DMS 273 (cell line): ENCODE measurements at regions not wholly inside any gene's neighbourhood (a gene's known extent, or its start where the extent isn't known, plus 50 kb on each side); places are given as distances from the start of the nearest gene placed in this dataset.
A peak's percentile ranks its signal among the peaks of the same experiment; 100 is the strongest.

ENCODE experiments used
- DNase-seq: peaks from one replicate; lab custom pipeline; 2025; ENCODE audit not compliant: unreplicated experiment; lab: John Stamatoyannopoulos, UW

DNA sequence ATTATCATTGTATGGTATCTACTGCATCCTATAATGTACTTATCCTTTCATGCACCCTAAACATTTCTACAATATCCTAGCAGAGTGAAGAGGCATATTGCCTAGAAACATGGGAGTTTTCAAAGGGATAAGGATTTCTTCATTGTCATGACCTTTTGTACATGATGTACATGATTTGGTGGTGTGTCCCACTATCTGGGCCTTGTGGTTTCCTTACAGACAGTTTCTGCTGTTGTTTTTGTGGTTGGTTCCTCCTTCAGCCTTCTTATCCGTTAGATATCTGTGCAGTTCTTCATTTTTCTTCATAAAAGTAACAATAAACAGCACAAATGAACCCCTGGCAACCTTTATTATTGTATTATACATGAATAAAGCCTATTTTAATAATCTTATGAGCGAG is 70.4 kb upstream of the BACH1 start:
- no peak for DNase-seq

DNA sequence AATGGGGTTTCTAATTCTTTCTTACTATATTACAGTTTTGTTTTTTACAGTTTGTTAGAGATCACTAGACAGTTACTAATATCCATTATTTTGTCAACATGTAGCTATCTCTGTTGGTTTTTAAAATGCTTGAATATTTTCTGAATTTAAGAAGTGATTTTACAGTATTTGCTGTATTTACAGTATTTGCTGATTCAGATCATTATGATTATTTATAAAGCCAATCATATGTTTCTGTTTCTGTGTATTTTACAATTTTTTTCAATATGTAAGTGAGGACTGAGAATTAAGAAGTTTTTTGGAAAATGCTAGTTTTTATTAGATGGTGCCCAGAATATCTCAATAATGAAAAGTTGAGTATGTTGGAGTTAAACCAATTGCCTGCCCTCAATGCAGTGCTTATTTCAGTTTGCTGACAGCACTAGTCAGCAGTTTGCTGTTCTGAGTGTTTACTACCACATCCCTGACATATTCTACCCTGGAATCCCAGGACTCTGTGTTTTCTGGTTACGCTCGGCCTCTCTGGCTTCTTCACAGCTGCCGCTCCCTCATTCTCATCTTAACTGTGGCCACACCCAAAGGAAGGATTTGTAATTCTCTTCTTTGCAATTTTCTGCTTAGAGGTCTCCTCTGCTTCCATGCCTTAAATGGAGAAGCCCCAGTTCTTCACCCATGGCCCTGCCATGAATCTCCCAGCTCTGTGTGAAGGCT is 68.0 kb upstream of the BACH1 start:
- no peak for DNase-seq

DNA sequence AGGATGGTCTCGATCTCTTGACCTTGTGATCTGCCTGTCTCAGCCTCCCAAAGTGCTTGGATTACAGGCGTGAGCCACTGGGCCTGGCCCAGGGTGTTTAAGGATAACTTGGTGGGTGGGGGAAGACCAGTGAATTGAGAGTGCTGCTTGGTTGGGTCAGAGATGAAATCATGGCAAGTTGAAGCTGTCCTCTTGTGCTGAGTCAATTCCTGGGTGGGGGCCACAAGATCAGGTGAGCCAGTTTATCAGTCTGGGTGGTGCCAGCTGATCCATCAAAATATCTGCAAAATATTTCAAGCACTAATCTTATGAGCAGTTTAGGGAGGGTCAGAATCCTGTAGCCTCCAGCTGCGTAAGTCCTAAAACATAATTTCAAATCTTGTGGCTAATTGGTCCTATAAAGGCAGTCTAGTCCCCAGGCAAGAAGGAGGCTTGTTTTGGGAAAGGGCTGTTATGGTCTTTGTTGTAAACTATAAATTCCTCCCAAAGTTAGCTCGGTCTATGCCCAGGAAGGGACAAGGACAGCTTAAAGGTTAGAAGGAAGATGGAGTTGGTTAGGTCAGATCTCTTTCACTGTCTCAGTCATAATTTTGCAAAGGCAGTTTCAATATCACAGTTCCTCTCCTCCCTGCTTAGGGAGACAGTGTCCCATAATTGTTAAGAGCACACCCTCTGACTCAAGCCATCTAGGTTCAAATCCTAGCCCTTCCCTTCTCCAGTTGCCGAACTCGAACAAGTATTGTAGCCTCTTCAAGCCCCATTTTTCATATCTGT is 66.8 kb upstream of the BACH1 start:
- no peak for DNase-seq

DNA sequence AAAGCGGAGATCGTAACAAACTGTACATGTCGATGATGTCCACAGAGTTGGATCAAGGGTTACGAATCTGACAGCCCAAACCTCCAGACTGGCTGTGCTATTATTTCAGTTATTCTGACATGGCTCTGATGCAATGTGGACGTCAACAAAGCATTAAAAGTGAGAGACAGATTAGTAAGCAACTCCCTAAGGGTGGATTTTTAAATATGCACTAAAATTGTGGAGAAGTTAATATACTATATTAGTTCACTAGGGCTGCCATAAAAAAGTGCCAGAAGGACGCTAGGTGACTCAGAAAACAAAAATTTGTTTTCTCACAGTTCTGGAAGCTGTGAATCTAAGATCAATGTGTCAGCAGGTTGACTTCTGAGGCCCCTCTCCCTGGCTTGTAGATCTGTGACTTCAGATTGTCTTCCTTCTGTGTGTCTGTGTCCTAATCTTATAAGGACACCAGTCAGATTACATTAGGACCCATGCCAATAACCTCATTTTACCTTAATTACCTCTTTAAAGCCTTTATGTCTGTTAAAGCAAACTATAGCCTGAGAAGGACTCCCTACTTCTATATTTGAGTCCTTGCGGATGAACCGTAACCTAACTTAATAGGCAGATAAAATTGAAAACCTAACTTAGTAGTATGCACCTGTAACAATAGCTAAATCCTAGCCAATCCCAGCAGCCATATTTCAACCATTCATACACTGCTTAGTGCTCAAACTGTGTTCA is 66.0 kb upstream of the BACH1 start:
- DNase-seq, result no peak

DNA sequence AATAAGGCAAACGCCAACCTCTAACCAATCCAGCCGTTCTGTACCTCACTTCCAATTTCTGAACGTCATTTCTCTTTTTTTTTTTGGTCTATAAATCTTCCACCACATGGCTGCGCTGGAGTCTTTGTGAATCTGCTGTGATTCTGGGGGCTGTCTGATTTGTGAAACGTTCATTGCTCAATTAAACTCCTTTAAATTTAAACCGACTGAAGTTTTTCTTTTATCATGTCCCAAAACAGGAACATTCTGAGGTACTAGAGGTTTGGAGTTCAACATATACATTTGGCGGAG is 65.5 kb upstream of the BACH1 start:
- DNase-seq, result peak; percentile 22

DNA sequence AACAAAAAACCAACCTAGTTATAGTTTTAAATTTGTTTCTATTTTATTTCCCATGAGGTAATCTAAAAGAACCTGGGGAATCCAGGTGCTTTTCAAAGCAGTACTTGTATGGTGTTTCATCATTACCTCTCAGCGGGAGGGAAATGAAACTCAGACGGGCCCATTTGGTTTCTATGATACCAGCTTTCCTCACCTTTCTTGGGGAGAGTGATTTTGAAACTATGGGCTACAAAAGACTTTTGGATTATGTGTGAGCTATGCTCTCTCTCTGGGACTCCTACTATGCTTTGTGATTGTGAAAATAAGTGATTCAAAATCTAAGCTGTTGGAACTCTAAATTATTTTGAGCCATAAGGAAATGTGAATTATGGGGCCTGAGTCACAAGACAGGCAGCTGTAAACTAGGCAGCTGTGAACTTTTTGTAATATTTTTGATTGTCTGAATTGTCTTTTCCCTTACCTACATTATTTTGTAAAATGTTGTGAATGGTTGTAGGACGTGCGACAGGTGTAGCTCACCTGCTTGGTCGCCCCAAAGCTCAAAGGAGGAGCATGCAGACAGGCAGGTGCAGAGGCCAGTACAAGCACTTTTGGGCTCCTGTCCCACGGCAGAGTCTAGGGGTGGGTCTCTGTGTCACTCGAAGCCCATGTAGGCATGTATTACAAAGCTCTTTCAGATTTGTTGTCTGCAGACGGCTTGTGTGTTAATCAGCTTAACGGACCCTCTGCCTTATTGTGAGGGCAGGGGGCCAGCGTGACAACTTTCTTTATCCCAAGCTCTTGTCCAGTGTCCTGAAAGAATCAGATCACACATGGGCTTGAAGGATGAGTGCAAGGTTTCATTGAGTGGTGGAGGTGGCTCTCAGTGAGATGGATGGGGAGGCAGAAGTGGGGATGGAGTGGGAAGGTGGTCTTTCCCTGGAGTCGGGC is 64.8 kb upstream of the BACH1 start:
- no peak for DNase-seq

DNA sequence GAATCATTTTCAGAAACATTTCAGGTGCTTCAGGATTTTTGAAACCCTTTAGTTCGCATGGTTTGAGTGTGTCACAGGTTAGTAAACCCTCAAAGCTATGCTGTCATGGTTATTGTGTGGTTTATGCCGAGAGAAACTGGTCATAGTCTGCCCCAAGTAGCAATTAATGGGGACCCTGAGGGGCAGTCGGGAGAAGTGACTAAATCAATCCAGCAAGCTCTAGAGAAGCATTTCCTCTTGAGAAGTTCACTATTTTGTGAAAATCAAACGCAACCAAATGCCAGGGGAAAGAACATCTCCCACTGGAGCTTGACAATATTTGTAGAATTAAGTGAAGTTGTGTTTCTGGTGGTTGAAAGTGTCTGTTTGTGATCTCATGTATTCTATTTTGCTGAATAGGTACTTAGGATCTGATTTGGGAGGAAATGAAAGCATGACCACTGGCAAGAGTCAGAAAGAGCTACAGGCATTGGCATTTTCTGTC is 63.0 kb upstream of the BACH1 start:
- DNase-seq, result no peak

DNA sequence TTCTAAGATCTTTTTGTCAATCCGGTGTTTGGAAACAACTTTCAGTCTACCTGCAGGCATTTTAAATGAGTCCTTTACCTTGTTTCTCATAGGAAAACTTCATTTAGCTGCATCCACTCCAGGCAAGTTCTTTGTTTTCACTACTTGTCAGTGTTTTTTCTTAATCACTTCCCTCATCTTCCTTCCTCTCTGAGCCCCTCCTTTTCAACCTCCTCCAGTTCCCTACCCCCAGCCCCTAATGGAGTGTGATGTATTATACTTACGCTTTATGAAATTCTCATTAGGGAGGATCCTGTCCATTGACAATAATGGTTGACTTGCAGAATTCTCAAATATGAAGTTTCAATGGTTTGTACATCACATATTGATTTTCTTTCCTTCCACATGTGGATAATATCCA is 62.5 kb upstream of the BACH1 start:
- DNase-seq, result no peak

DNA sequence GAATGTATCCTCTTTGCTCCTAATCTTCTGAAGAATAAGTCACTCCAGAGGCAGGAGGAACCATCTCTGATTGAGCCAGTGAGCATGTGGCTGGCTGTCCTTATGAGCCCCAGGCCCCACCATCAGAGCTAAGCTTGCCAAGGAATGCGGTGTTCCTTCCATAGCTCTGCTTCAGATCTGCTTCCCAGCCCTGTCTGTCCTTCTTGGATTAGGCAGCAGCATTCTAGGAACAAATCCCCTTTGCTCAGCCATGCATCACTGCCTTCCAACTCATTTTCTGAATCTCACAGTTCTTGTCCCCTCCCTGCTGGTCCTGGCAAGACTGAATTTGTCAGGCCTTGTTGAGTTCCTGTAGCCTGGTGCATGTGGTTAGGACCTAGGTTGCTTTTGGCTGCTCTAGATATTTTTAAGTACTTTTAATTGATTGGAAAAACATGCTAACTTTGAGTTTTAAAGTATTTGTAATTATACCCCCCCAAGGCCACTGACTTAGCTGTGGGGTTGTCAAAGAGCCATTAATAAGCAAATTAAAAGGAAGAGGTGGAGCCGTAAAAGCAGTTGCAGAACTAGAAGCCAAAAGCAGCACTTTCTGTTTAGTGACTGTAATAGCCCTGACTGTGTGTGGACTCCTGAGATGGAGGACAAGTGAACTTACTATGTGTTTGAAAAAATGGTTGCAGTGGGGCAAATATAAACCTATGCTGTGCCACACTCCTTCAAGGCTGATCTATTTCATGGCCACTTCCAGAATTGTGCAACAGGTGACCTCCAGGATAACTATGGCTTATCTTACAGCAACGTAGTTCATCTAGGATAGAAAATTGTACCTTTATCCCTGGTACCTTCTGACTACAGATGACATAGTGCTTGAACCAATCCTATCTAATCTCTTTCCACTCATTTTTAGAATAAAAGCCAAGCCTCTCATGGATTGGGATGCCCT is 61.3 kb upstream of the BACH1 start:
- DNase-seq, result no peak

DNA sequence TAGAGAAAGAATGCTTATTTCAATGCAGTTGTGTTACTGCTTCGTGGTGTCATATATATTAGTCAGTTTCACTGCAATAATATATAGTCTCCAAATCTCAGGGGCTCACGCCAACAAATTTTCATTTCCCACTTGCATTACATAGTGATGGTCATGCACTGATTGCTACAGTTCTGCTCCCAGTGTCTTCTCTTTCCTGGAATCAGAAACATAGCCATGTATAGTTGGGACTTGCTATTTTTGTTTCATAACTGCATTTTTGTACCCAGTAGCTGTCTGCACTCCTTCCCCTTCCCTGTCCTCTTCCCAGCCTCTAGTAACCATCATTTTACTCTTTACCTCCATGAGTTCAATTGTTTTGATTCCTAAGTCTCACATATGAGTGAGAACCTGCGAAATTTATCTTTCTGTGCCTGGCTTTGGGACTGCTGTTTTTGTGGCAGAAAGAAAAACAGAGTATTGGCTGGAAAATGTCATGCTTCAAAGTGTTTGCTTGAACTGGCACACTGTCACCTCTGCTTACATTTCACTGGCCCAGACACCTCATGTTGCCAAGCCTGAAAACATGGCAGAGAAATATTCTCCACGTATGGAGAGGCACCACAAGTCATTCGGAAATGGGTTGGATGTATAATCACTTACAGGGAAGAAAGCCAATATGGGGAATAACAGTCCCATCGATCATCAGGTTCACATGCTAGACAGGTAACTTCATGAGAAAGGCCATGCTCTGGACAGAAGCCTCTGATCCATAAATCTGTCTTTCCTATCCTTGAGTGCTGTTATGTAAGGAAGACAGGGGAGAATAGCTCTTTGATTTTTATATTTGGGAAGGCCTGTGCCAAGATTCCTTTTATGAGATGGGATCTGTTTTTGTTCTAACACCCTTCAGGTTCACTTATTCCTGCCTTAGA is 60.4 kb upstream of the BACH1 start:
- no peak for DNase-seq

DNA sequence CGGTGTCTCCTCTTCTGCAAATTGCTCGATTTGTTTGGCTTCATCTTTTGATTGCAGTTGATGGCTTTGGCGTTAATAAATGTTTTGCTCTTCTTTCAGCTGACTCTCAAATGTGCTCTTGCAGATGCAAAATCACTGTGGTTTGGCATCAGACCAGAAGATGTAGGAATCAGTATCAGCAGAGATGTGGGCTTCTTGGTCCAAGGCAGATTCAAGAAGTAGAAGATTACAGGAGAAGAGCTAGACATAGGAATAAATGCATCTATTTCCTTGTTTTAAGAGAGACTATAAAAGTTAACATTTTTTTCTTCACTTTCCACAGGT is 59.8 kb upstream of the BACH1 start:
- peak; percentile 7 for DNase-seq

DNA sequence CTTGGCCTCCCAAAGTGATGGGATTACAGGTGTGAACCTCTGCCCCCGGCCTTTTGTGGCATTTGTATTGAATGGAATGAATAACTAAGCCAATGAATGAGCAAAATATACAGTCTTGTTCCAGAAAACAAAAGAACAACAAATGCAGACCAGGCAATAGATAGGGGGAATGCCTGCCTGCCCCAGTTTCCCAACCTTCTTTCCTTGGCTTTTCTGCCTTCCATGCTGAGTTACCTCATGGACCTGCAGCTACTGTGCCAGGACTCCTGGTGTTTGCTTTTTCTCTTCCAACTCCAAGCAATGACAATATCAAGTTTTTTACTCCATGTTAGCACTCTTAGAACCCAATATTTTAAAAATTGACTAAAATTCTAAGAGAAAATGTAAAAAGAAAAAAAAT is 58.6 kb upstream of the BACH1 start:
- DNase-seq, result no peak

DNA sequence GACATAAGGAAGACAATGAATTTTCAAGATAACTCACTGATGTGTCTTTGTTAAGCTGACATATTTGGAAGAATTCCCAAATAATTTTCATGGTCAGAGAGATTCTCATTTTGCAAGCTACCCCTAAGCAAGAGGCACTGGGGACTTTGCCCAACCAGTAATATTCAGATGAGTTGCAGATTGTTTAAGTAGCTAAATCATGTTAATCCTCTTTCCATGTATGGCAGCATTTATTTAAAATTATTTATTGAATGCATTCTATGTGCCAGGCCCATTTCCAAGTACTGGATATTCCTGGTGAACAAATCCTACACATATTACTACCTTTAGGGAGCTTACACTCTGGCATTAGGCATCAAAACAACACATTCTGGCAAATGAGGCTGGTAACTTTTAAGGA is 56.5 kb upstream of the BACH1 start:
- no peak for DNase-seq

DNA sequence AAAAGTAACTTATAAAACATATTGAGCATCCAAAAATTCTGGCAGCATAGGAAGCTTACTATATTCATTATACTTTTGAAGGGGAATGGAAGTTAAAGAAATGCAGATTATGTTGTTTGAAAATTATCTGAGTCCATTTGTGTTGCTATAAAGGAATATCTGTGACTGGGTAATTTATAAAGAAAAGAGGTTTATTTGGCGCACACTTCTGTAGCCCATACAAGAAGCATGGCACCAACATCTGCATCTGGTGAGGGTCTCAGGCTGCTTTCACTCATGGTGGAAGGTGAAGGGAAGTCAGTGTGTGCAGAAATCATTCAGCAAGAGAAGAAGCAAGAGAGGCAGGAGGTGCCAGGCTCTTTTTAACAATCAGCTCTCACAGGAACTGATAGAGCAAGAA is 55.5 kb upstream of the BACH1 start:
- DNase-seq, result no peak

DNA sequence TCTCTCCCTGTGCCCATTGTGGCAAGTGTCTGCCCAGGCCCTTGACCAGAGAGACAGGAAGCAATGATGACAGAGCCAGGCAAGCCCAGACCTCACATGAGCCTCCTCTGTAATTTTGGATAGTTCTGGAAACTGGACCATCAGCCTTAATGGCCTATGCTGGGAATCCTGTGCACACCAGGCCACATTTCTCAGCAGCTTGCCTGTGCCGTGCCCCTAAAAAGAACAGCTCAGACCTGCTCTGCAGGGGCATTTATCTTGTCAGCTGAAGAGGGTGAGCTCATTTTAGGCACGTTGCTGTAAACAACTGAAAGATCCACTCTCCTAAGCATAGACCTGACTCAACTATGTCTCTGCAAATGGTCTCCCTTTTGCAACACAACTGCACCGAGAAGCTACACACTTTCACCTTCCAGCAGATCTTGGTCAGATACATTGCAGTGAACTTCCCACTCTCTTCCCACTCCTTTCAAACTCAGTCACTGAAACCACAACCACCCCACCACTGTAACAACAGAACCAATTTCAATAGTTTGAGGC is 53.5 kb upstream of the BACH1 start:
- DNase-seq, result no peak

DNA sequence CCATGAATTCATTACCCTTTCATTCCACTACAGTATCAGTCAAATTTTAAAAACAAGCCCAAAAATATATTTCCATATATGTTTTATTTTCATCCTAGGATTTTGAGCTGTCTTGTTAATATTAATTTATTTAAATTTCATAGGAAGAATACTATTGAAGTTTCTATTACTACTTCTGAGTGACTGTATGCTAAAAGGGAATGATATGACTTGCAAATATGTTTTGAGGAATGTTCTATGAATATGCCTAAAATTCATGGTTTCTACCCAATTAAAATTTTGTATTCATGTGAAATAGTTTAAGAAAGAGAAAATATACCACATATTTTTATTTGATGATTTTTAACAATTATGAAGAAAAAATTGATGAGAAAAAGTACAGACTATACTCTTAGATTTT is 52.9 kb upstream of the BACH1 start:
- DNase-seq, result no peak

DNA sequence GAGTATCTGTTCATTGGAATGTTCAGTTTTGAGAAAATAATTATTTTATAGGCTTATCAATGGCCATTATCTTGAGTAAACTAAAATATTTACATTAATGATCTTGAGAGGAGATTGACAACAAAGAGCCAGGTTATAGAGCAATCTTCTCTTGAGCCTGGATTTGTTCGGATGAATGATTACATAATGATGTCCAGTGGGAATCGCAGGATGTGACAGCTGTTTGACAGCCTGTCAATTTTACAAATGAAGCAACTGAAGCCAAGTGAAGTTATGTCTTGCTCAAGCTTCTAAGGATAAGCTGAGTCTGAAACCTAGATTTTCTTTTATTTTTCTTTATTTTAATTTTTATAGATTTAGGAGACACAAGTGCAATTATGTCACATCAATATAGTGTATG is 52.1 kb upstream of the BACH1 start:
- DNase-seq, result no peak

DNA sequence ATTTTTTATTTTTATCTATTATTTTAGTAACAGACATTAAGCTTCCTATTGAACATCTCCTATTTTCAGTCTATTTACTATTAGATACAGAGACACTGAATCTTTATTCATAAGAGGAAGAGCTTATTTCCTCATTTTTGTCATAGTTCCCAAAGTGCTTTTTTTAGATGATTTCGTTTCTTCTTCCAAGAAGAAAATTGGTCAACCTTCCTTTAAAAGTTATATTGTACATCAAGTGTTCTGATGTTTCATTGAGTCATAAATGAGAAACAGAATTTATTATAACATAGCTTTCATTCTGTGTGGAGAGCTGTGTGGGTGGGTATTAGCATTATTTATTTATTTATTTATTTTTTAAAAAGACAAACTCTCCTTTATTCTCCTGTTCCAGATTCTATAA is 50.6 kb upstream of the BACH1 start:
- no peak for DNase-seq
